GM18517 (cell line): ENCODE measurements at regions not wholly inside any gene's neighbourhood (a gene's known extent, or its start where the extent isn't known, plus 50 kb on each side); places are given as distances from the start of the nearest gene placed in this dataset.
"Not testable (repeated sequence)": the region's sequence is repeated elsewhere in the genome, so short reads cannot be mapped to it uniquely, and the experiment has no call there.

Experiments
- ATAC-seq: cut with Tn5 transposase; IDR thresholded peaks from one replicate; pipeline ENCODE4 v1.9.1; 2021; ENCODE audit warnings: mild to moderate bottlenecking, moderate library complexity; ENCODE audit not compliant: unreplicated experiment

GRCh38 chrX:45524296-45524695 is 323.6 kb upstream of the DIPK2B start:
- ATAC-seq = no peak

GRCh38 chrX:45518552-45518951 is 317.9 kb upstream of the DIPK2B start:
- ATAC-seq = no peak

DNA sequence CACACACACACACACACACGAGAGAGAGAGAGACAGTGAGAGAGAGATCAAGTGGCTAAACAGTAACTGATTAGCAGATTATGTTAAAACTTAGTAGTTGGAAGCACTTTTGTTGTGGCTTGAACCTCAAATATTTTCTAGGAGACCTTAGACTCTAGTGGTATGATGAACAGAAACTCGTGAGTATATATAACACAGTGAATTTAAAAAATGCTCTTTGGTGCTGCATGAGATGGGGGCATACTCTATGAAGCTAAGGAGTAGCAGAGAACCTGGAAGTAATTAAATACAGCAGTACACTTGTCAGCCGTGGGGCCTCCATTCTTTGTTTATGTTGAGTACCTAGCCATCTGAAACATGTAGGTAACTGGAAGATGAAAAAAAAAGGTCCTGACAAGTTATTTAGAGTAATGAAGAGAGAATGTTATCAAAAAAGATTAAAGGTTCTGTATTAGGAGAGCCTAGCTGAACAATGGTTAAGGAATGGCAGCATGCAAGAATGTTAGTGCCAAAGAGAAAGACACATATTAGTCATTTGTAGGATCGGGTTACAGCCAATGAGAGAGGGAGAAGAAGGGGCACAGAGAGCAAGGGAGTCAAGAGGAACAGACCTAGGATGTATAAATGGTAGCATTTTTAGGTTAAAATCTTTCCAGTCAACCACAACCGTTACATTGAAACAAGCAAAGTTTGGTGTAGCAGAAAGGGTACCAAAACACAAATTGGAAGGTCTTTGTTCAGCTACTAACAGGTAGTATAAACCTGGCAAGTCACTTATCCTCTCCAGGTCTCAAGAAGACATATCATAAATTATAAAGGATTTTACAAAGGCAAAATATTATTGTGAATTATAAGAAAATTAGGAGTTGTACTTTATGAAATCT is 316.7 kb upstream of the DIPK2B start:
- ATAC-seq = no peak

- no peak for ATAC-seq
These were observed 314.9 kb upstream of the DIPK2B start for GRCh38 chrX:45515262-45516215.

DNA sequence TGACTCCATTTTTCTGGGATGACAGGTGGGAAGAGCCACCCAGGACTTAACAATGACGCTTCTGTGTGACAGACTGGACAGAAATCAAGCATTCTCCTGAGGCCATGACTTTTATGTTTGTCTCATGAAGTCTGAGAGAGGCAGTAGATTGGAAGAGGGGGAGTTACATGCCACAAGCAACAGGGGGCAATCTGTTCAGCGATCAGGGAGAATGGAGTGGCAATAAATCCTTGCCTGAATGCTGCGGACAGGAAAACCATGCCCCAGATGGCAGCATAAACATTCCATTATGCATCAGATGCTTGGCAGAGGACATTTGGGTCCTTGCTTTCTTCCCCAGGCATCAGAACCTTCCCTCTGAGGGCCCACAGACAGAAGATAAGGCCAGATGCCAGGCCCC is 312.4 kb upstream of the DIPK2B start:
- ATAC-seq = no peak

DNA sequence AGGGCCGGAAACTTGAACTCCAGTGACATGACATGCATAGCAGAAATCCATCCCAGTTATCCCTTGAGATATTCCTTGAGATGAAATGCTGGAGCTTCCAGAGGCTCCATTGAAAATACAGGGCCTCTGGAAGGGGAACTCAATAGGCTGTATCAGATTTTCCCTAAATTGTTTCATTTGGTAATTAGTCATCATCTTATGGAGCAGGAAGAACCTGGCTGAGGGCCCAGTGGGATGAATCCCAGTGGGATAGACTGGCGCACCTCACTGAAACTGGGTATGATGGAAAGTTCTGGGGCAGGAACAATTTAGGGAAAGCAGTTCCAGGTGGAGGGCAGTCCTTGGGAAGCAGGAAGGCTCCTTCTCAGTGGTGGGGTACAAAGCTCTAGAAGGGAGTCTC is 307.8 kb upstream of the DIPK2B start:
- no peak for ATAC-seq

DNA sequence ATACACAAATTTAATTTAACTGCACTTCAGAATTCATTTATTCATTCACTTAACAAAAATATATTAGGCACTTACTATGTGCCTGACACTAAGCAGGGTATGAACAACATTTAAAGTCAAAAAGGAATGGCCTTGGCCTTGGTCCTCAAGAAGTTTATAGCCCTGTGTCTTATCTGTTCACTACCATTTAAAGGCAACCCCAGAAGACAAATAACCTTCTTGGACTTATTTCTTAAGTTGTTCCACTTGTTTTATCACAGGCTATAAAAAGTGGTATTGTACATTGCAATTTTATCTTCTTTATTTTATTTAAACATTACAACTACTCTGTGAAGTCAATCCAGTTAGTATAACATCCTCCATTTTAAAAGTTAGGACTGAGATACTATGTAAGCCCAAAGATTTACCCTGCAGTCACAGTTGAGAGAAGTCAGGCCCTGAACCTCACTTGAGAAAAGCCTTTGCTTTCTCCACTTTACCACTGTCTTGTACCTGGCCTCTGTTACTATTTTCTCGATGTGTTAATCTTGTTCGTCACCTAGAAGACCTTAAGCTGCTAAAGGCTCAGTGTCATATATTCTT is 305.6 kb upstream of the DIPK2B start:
- no peak for ATAC-seq

- ATAC-seq = no peak
These were observed 304.5 kb upstream of the DIPK2B start for GRCh38 chrX:45505214-45505613.

DNA sequence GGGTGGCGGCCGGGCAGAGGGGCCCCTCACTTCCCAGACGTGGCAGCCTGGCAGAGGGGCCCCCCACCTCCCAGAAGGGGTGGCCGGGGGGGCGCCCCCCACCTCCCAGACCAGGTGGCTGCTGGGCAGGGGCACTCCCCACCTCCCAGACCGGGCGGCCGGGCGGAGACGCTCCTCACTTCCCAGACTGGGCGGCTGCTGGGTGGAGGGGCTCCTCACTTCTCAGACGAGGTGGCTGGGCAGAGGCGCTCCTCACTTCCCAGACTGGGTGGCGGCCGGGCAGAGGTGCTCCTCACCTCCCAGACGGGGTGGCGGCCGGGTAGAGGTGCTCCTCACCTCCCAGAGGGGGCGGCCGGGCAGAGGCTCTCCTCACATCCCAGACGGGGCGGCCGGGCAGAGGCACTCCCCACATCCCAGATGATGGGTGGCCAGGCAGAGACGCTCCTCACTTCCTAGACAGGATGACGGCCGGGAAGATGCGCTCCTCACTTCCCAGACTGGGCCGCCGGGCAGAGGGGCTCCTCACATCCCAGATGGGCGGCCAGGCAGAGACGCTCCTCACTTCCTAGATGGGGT is 303.2 kb upstream of the DIPK2B start:
- not testable (repeated sequence) for ATAC-seq

DNA sequence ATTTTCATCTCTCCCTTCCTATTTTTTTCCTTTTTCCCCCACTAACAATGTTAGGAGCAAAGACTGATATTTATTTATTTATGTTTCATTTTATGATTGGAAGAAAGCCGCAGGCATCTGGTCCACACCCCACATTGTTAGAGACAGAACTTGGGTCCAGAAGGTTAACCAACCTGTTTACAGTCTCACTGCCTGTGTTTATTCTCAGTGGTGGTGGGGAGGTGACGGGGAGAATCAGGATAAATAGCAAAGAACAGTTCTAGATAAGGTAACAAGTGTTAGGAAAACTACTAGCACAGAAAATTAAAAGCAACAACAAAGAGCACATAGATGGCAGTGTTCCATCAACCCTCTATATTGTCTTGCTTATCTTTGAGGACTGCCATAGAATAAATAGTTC is 301.7 kb upstream of the DIPK2B start:
- ATAC-seq = no peak

DNA sequence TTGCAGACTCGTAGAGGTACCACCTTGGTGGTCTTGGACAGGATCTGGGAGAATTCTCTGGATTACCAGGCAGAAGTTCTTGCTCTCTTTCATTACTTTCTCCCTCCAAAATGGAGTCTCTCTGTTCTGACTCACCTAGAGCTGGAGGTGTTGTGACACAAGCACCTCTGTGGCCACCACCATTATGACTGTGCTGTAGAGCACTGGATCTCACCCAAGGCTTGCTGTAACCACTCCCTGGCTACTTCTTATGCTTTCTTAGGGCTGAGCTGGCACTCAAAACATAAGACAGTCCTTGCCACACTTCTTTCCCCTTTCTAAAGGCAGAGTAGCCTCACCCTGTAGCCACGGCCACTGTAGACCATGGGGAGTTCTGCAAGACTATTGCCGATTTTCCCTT is 296.6 kb upstream of the DIPK2B start:
- ATAC-seq = no peak

- no peak for ATAC-seq
These were observed 285.0 kb upstream of the DIPK2B start for GRCh38 chrX:45485719-45486118.

GRCh38 chrX:45479835-45480422 is 279.3 kb upstream of the DIPK2B start:
- ATAC-seq = no peak

DNA sequence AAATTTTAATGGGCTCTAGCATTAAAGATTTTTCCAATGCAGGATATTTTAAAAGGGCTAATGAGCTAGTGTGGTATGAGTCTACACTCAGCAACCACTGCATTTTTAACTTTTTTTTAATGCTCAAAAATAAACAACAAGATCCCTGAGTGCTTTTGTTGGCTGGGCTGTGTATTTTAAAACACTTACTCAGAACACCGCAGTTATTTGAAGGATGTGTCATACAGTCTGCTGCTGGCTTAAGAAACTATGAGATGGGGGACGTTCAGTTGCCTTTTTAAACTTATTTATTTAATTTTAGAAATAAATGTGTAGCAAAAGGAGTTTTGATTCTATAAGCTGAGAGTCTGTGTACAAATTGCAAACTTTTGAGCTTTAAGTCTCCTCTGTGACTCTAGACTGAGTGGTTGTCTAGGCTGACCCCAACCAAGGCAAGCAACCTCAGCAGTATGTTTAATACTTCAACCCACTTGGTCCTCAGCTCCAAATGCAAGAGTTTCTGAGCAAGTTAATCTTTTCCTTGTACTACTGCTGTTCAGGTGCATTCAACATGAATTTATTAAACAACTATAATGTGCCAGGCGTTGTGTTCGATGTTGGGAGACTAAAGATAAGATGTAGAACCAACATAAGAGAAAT is 278.6 kb upstream of the DIPK2B start:
- no peak for ATAC-seq

- no peak for ATAC-seq
These were observed 272.3 kb upstream of the DIPK2B start for GRCh38 chrX:45472968-45473367.

GRCh38 chrX:45467537-45467936 is 266.9 kb upstream of the DIPK2B start:
- ATAC-seq = not testable (repeated sequence)

GRCh38 chrX:45455732-45456131 is 255.1 kb upstream of the DIPK2B start:
- not testable (repeated sequence) for ATAC-seq

- ATAC-seq = no peak
These were observed 253.6 kb upstream of the DIPK2B start for GRCh38 chrX:45454290-45454689.

GRCh38 chrX:45449982-45450381 is 249.3 kb upstream of the DIPK2B start:
- ATAC-seq = no peak

- no peak for ATAC-seq
These were observed 247.3 kb upstream of the DIPK2B start for GRCh38 chrX:45447995-45448394.
